ENCODE measurements at regions not wholly inside any gene's neighbourhood (a gene's known extent, or its start where the extent isn't known, plus 50 kb on each side); places are given as distances from the start of the nearest gene placed in this dataset.

DNA sequence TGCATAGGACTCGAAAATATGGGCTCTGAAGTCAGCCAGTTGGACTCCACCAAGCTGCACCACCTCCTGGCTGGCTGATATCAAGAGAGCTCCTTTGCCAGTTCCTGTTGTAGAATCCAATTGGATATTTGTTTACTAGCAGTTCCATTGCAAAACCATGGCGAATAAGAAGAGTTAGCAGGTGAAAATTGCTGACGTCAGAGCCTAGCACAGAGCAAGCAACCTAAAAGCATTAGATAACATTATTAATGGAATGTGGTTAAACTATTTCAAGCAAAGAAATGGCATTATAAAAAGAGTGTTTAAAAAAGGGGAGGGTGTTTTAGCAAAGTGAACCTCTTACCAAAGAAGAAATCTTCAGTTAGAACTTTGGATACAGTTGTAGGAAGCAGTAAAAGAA is 1816.3 kb upstream of the TENM3 start:
- no peak overlapping the region for H2AFZ ChIP-seq (ENCODE audit: insufficient read depth, low read depth, low read length, poor library complexity, severe bottlenecking)
- no peak for DNase-seq
- 100% methylated on average over 1 of the region's 3 CpGs for WGBS (ENCODE audit: insufficient coverage)
- TF ChIP-seq CTCF (IDR thresholded peaks at IDR 0.05) = no peak
- H3K4me2 ChIP-seq (replicated peaks; ENCODE audit: extremely low read depth, low read length, poor library complexity, severe bottlenecking) = no peak overlapping the region
- H3K79me2 ChIP-seq (ENCODE audit: insufficient read depth, low read length) = no peaks in the 10 kb centered on the region
- Mint-ChIP-seq H3K4me3 (no peak overlapping the region), H3K27ac (no peak overlapping the region), H3K9me3 (peaks cover 0 to 2% (median 0%) of the 10 kb centered on the region in 7 donors), H3K4me1 (no peaks in the 10 kb centered on the region), H3K36me3 (no peaks in the 10 kb centered on the region), H3K27me3 (ENCODE audit: low read depth in 3 of 3) (peaks cover 0 to 2% (median 0%) of the 10 kb centered on the region in 3 donors)
- H3K27ac ChIP-seq (ENCODE audit: low read depth in 1 of 2, low read length in 2 of 2) = no peak overlapping the region
- H3K9ac ChIP-seq (ENCODE audit: insufficient read depth, low read length, poor library complexity, severe bottlenecking) = no peak overlapping the region
- H3K27me3 ChIP-seq (ENCODE audit: control insufficient read depth in 2 of 2, insufficient read depth in 2 of 2, low read length in 2 of 2) = no peaks in the 10 kb centered on the region
- no peak overlapping the region for H3K4me3 ChIP-seq (replicated peaks in 1 of 3; ENCODE audit: low read depth in 2 of 3, low read length in 3 of 3)
- no peaks in the 10 kb centered on the region for H3K4me1 ChIP-seq (ENCODE audit: control insufficient read depth in 1 of 2, insufficient read depth in 2 of 2, low read length in 2 of 2)
- intact Hi-C loops (cut with micrococcal nuclease) = no loop called here
- no peaks in the 10 kb centered on the region for H4K20me1 ChIP-seq (ENCODE audit: insufficient read depth, low read length)
- peaks cover 0 to 3% of the 10 kb centered on the region in 2 donors for H3K9me3 ChIP-seq (replicated peaks in 1 of 2; ENCODE audit: control insufficient read depth in 1 of 2, insufficient read depth in 1 of 2, low read length in 2 of 2)
- no peaks in the 10 kb centered on the region for H3K36me3 ChIP-seq (replicated peaks in 1 of 2; ENCODE audit: control insufficient read depth in 1 of 2, insufficient read depth in 2 of 2, low read length in 2 of 2)

DNA sequence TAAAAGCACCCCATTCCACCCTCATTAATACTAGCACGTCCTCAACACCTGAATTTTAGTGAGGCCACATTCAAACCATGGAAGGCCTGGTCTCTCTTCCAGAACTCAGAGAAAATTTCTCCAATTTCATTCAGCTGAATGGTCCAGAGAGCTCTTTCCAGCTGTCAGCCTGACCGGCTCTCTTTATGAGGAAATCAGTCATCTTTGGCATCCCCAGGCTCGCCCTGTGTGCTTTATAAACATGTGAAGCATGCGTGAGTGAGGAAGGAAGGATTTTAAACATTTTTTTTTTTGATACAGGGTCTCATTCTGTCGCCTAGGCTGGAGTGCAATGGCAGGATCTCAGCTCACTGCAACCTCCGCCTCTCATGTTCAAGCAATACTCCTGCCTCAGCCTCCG is 1812.9 kb upstream of the TENM3 start:
- H3K9me3 ChIP-seq (replicated peaks in 1 of 2; ENCODE audit: control insufficient read depth in 1 of 2, insufficient read depth in 1 of 2, low read length in 2 of 2) = peaks cover 0 to 6% of the 10 kb centered on the region in 2 donors
- H3K9me3 Mint-ChIP-seq = peaks cover 0 to 8% (median 0%) of the 10 kb centered on the region in 7 donors
- H3K4me3 ChIP-seq (replicated peaks in 1 of 3; ENCODE audit: low read depth in 2 of 3, low read length in 3 of 3) = no peak overlapping the region
- H3K27ac Mint-ChIP-seq = no peak overlapping the region
- H3K36me3 Mint-ChIP-seq = no peaks in the 10 kb centered on the region
- DNase-seq = no peak
- no peaks in the 10 kb centered on the region for H3K27me3 ChIP-seq (ENCODE audit: control insufficient read depth in 2 of 2, insufficient read depth in 2 of 2, low read length in 2 of 2)
- intact Hi-C loops (cut with micrococcal nuclease) = no loop called here
- no peaks in the 10 kb centered on the region for H3K4me1 ChIP-seq (ENCODE audit: control insufficient read depth in 1 of 2, insufficient read depth in 2 of 2, low read length in 2 of 2)
- TF ChIP-seq CTCF (IDR thresholded peaks at IDR 0.05) = no peak
- no peak overlapping the region for H3K27ac ChIP-seq (ENCODE audit: low read depth in 1 of 2, low read length in 2 of 2)
- 91% methylated on average over 1 of the region's 7 CpGs for WGBS (ENCODE audit: insufficient coverage)
- no peak overlapping the region for H3K4me3 Mint-ChIP-seq
- H3K4me1 Mint-ChIP-seq = no peaks in the 10 kb centered on the region
- no peaks in the 10 kb centered on the region for H3K79me2 ChIP-seq (ENCODE audit: insufficient read depth, low read length)
- H2AFZ ChIP-seq (ENCODE audit: insufficient read depth, low read depth, low read length, poor library complexity, severe bottlenecking) = no peak overlapping the region
- peaks cover 0 to 2% (median 0%) of the 10 kb centered on the region in 3 donors for H3K27me3 Mint-ChIP-seq (ENCODE audit: low read depth in 3 of 3)
- no peak overlapping the region for H3K4me2 ChIP-seq (replicated peaks; ENCODE audit: extremely low read depth, low read length, poor library complexity, severe bottlenecking)
- no peaks in the 10 kb centered on the region for H4K20me1 ChIP-seq (ENCODE audit: insufficient read depth, low read length)
- H3K9ac ChIP-seq (ENCODE audit: insufficient read depth, low read length, poor library complexity, severe bottlenecking) = no peak overlapping the region
- no peaks in the 10 kb centered on the region for H3K36me3 ChIP-seq (replicated peaks in 1 of 2; ENCODE audit: control insufficient read depth in 1 of 2, insufficient read depth in 2 of 2, low read length in 2 of 2)

Measured in CD14-positive monocyte (primary cell).